GM12874 (cell line): ENCODE measurements at regions not wholly inside any gene's neighbourhood (a gene's known extent, or its start where the extent isn't known, plus 50 kb on each side); places are given as distances from the start of the nearest gene placed in this dataset.

Experiments
- TF ChIP-seq, protein P1 (sequence below): IDR thresholded peaks from 2 replicates; pipeline ENCODE4 v1.5.1; 2011; ENCODE audit warnings: low read depth, mild to moderate bottlenecking, control low read depth, low read length, moderate library complexity; ENCODE audit not compliant: insufficient read depth

DNA sequence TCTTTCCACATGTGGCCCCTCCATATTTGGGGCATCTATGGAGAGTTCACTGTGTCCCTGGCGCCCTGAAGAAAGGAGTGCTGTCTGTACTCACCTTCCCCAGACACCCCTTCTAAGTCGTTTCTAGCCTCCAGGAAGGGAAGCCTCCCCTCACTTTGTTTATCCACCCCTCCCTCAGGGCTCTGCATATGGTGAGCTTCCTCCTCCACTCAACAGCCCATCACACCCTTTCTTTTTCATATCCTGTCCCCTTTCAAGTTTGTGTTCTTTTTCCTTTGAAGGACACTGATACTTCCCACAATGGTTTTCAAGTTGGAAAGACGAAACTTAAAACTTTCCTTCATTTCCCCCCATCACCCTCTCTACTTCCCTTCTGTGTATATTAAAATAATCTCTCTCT, 291.4 kb upstream of the POU3F3 start:
- TF ChIP-seq, protein P1, sequence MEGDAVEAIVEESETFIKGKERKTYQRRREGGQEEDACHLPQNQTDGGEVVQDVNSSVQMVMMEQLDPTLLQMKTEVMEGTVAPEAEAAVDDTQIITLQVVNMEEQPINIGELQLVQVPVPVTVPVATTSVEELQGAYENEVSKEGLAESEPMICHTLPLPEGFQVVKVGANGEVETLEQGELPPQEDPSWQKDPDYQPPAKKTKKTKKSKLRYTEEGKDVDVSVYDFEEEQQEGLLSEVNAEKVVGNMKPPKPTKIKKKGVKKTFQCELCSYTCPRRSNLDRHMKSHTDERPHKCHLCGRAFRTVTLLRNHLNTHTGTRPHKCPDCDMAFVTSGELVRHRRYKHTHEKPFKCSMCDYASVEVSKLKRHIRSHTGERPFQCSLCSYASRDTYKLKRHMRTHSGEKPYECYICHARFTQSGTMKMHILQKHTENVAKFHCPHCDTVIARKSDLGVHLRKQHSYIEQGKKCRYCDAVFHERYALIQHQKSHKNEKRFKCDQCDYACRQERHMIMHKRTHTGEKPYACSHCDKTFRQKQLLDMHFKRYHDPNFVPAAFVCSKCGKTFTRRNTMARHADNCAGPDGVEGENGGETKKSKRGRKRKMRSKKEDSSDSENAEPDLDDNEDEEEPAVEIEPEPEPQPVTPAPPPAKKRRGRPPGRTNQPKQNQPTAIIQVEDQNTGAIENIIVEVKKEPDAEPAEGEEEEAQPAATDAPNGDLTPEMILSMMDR: no peak

DNA sequence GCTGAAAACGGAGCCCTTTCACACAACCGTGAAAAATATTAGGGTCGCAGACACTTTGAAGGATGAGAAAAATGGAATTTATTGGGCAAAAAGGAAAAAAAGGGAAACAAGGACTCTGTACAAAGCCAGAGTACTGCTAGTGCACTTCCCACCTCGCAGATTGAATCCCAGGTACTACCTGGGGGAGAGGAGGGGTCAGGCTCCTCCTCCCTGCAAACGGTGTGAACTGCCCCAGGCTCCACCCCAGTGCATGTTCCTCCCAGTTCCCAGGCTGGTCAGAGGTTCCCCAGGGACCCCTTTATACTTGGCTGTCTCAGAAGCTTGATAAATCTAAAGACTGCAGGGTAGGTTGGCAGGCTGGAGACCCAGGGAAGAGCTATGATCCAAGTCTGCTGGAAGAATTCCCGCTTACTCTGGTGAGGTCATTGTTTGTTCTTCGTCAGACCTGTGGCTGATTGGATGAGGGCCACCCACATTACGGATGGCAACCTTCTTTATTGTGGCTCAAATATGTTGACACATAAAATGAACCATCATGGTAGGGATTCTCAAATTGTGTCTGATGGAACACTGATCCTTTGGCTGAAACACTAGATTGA, 290.4 kb upstream of the POU3F3 start:
- TF ChIP-seq, protein P1: no peak

DNA sequence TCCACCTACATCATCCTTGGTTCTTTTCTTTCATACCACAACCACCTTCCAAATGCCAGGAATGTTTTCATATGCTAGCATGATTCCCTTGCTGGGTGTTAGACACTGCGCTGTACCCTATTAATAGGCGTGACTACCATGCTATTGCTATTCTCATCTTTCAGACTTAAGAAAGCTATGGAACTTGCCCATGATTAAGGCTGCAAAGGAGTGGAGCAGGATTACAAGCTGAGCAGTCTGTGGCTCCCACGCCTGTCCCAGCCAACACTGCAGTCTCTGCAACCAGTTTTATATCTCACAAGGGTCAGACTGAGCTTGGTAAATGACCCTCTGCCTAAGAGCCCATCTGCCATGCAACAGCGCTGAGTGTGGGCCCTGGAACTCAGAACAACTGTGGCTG, 285.7 kb upstream of the POU3F3 start:
- TF ChIP-seq, protein P1: no peak

DNA sequence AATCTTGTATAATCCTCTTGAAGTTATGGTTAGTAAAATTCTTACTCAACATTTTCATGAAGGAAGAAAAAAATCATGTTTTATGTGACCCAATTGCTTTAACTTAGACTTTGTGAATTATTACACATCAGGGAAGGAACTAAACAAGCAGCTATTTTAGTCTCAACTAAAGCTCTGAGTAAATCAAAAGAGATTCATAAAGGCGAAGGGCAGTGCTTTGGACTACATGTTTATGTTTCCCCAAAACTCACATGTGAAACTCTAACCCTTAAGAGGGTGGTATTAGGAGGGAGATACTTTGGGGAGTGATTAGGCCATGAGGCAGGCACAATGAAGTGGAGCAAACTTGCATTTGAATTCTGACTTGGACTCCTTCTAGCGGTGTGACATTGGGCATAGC, 283.7 kb upstream of the POU3F3 start:
- TF ChIP-seq, protein P1: no peak

DNA sequence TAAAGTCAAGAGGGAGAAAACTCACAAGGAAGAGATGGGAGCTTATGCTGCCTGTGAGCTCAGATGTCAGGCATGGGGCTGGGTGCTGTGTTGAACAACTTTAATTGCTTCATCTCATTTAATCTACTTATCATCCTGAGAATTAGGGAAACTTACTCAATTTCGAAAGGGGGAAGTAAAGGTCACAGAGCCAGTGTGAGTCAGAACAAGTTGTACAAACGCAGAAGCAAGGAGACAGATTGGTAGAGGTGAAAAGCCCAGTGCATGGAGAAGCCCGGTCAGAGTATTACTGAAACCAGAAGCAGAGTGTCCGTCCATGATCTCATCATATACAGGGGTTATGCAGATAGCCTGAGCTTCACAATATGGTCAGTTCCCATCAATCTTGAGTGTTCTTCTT, 281.1 kb upstream of the POU3F3 start:
- TF ChIP-seq, protein P1: no peak

DNA sequence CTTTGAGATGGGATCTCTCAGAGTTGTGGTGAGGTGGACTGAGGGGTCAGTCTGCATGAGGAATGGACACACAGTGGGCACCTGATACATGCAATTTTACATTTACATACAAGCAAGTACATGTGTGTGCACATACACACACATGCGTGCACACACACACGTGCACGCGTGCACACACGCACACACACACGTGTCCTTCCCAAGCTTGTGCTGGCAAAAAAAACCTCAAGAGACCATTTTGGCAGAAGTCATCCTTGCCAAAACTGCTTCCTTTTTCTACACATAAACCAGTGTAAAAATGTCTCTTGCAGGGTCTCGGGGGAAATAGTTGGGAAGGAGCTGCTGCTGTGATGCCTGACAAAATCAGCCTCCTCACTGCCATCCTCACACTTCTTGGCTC, 279.5 kb upstream of the POU3F3 start:
- TF ChIP-seq, protein P1: no peak

DNA sequence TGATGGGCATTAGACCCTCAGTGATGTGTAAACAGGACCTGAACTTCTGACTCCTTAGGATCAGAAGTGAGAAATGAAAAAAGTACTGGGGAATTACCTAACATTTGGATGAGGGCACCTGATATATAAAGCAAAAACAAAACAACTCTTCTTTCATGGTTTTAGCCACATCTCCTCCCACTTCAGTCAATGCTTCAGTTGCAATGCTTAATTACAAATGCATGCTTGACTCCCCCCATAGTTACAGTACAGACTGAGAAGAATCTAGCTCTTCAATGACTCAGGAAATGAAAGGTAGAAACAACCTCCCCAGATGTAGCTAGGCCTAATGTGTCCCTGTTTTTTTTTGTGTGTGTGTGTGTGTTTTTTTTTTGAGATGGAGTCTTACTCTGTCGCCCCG, 276.8 kb upstream of the POU3F3 start:
- TF ChIP-seq, protein P1: no peak
